Right lobe of liver (tissue), 6 donors: ENCODE measurements at regions not wholly inside any gene's neighbourhood (a gene's known extent, or its start where the extent isn't known, plus 50 kb on each side); places are given as distances from the start of the nearest gene placed in this dataset.

Experiments used
- ATAC-seq, 4 donors: fragments of 200-7000 bp; cut with Tn5 transposase; one replicate each; pipeline ENCODE4 v1.9.1; 2020; ENCODE audit warnings: mild to moderate bottlenecking in 4 of 4, moderate library complexity in 4 of 4
- DNase-seq, 3 donors: peaks; one replicate each; pipeline ENCODE4 v3.0.0-alpha.2; 2020
- H3K27ac ChIP-seq, 3 donors: fragments of 200-600 bp; one replicate each; pipeline ENCODE4 v1.8.0; 2022
- H3K27me3 ChIP-seq, 2 donors: fragments of 200-600 bp; one replicate each; pipeline ENCODE4 v1.8.0; 2022
- H3K36me3 ChIP-seq, 4 donors: fragments of 200-600 bp; sonication (generic) in 1 of 4; one replicate each; pipeline versions ENCODE4 v1.5.1 to v1.8.0; 2017 to 2022; ENCODE audit warnings: control low read depth in 1 of 4
- H3K4me1 ChIP-seq, 4 donors: fragments of 200-600 bp; sonication (generic) in 1 of 4; one replicate each; pipeline versions ENCODE4 v1.5.1 to v1.8.0; 2017 to 2022; ENCODE audit warnings: control low read depth in 1 of 4
- H3K4me3 ChIP-seq, 3 donors: fragments of 200-600 bp; one replicate each; pipeline ENCODE4 v1.8.0; 2022
- H3K9me3 ChIP-seq, 4 donors: fragments of 200-600 bp; sonication (generic) in 1 of 4; one replicate each; pipeline versions ENCODE4 v1.5.1 to v1.8.0; 2017 to 2022; ENCODE audit warnings: control low read depth in 1 of 4
- POLR2A ChIP-seq: fragments of 450-650 bp; IDR thresholded peaks from one replicate; pipeline ENCODE4 v1.6.1; 2017; ENCODE audit warnings: antibody characterized with exemption, mild to moderate bottlenecking
- WGBS: methylation state at CpG from one replicate; pipeline ENCODE4 v1.1.6; 2018; ENCODE audit warnings: low coverage, low lambda C conversion rate; ENCODE audit not compliant: insufficient coverage; ENCODE audit errors: missing lambda C conversion rate; 5-methylcytosine and 5-hydroxymethylcytosine counted together
- intact Hi-C, 2 donors: fragments of 100-400 bp; cut with DNase I; formaldehyde crosslinking; loops; one replicate each; pipeline versions ENCODE4 v1.11.2 to v1.14.1; 2022
- TF ChIP-seq, protein P1 (sequence below), 4 donors: fragments of 200-600 bp in 3 of 4; fragments of 450-650 bp in 1 of 4; IDR thresholded peaks; one replicate each; pipeline versions ENCODE4 v1.5.1 to v1.8.0; 2016 to 2022; ENCODE audit warnings: antibody characterized with exemption in 4 of 4, mild to moderate bottlenecking in 2 of 4
- donor health status: DM: no; HTN: yes; CAD: no.
- donor health status: DM: no; HTN: no; CAD: no.
- donor health status: DM: no; HTN: no; CAD: no.
- donor health status: DM: no; HTN: yes; CAD: no.
- donor health status: DM: no; HTN: yes; CAD: no.

- DNase-seq (no peak), ATAC-seq (no peak)
- no peaks in the 10 kb centered on the region for H3K36me3 ChIP-seq
- WGBS = 41% methylated on average over 5 of the region's 6 CpGs
- no peaks in the 10 kb centered on the region for H3K9me3 ChIP-seq
- TF ChIP-seq, protein P1, sequence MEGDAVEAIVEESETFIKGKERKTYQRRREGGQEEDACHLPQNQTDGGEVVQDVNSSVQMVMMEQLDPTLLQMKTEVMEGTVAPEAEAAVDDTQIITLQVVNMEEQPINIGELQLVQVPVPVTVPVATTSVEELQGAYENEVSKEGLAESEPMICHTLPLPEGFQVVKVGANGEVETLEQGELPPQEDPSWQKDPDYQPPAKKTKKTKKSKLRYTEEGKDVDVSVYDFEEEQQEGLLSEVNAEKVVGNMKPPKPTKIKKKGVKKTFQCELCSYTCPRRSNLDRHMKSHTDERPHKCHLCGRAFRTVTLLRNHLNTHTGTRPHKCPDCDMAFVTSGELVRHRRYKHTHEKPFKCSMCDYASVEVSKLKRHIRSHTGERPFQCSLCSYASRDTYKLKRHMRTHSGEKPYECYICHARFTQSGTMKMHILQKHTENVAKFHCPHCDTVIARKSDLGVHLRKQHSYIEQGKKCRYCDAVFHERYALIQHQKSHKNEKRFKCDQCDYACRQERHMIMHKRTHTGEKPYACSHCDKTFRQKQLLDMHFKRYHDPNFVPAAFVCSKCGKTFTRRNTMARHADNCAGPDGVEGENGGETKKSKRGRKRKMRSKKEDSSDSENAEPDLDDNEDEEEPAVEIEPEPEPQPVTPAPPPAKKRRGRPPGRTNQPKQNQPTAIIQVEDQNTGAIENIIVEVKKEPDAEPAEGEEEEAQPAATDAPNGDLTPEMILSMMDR (IDR thresholded peaks at IDR 0.05) = no peak
- no peak for TF ChIP-seq POLR2A
- H3K27ac ChIP-seq = no peak overlapping the region
- H3K4me3 ChIP-seq = no peak overlapping the region
- no peaks in the 10 kb centered on the region for H3K4me1 ChIP-seq
- intact Hi-C loops = no loop called here
- H3K27me3 ChIP-seq = no peaks in the 10 kb centered on the region
Observed at GRCh38 chr5:117394506-117395157, 820.0 kb upstream of the SEMA6A start.

GRCh38 chr5:117393125-117393524, 818.5 kb upstream of the SEMA6A start:
- H3K27me3 ChIP-seq = no peaks in the 10 kb centered on the region
- DNase-seq (no peak), ATAC-seq (no peak)
- no peak overlapping the region for H3K27ac ChIP-seq
- intact Hi-C loops = no loop called here
- no peaks in the 10 kb centered on the region for H3K9me3 ChIP-seq
- H3K4me1 ChIP-seq = no peaks in the 10 kb centered on the region
- H3K4me3 ChIP-seq = no peak overlapping the region
- WGBS = 37% methylated on average over 2 of the region's 2 CpGs
- no peaks in the 10 kb centered on the region for H3K36me3 ChIP-seq
- TF ChIP-seq, protein P1 (IDR thresholded peaks at IDR 0.05) = no peak
- TF ChIP-seq POLR2A = no peak

DNA sequence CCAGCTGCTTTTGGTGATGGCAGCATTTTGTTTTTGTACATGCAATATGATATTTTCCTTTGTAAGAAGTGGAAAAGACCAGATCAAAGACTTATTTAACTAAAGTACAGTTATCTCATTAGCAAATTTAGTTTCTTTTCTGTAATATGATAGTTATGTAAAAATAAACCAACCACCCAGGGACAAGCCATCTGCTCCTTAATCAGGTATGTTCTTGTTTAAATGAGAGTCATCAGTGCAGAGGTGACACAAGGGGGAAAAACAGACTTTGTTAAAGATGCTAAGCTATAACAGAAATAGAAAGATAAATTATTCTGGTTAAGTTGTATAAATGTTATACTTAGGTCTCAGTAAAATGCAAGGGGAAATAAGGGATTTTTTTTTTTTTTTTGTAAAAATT, 805.7 kb upstream of the SEMA6A start:
- H3K9me3 ChIP-seq = no peaks in the 10 kb centered on the region
- TF ChIP-seq, protein P1 (IDR thresholded peaks at IDR 0.05) = no peak
- no peak for TF ChIP-seq POLR2A
- no peaks in the 10 kb centered on the region for H3K4me1 ChIP-seq
- H3K36me3 ChIP-seq = no peaks in the 10 kb centered on the region
- intact Hi-C loops = no loop called here
- no peak overlapping the region for H3K4me3 ChIP-seq
- ATAC-seq (no peak), DNase-seq (no peak)
- H3K27ac ChIP-seq = no peak overlapping the region
- H3K27me3 ChIP-seq = no peaks in the 10 kb centered on the region

GRCh38 chr5:117379521-117379920, 804.9 kb upstream of the SEMA6A start:
- no peaks in the 10 kb centered on the region for H3K36me3 ChIP-seq
- DNase-seq = no peak
- no peak overlapping the region for H3K27ac ChIP-seq
- no peaks in the 10 kb centered on the region for H3K27me3 ChIP-seq
- 45% methylated on average over 3 of the region's 3 CpGs for WGBS
- intact Hi-C loops = no loop called here
- no peaks in the 10 kb centered on the region for H3K9me3 ChIP-seq
- no peaks in the 10 kb centered on the region for H3K4me1 ChIP-seq
- TF ChIP-seq, protein P1 (IDR thresholded peaks at IDR 0.05) = no peak
- no peak for TF ChIP-seq POLR2A
- no peak for ATAC-seq
- no peak overlapping the region for H3K4me3 ChIP-seq

DNA sequence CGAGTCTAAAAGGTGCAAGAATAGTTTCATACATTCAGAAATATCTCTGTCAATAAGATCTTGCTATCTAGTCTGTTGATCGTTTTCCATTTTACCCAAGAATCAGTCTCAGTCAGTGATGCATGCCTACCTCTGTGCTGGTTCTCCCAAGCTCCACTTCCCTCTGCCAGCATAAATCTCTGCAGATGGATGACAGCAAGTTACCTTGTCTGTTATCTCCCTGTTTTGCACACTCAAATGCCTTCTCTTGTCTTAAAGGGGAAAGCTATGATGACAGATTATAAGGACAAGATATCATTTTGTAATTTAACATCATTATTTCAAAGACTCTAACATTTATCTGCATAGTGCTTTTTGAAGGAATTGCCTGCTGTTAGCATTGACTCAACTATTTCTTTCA, 802.1 kb upstream of the SEMA6A start:
- WGBS = 0% methylated on average over 2 of the region's 2 CpGs
- no peak overlapping the region for H3K4me3 ChIP-seq
- no peaks in the 10 kb centered on the region for H3K9me3 ChIP-seq
- no peak for TF ChIP-seq POLR2A
- TF ChIP-seq, protein P1 (IDR thresholded peaks at IDR 0.05) = no peak
- intact Hi-C loops = no loop called here
- H3K36me3 ChIP-seq = no peaks in the 10 kb centered on the region
- H3K4me1 ChIP-seq = no peaks in the 10 kb centered on the region
- ATAC-seq (no peak), DNase-seq (no peak)
- no peak overlapping the region for H3K27ac ChIP-seq
- no peaks in the 10 kb centered on the region for H3K27me3 ChIP-seq
